ENCODE measurements at regions not wholly inside any gene's neighbourhood (a gene's known extent, or its start where the extent isn't known, plus 50 kb on each side); places are given as distances from the start of the nearest gene placed in this dataset.

DNA sequence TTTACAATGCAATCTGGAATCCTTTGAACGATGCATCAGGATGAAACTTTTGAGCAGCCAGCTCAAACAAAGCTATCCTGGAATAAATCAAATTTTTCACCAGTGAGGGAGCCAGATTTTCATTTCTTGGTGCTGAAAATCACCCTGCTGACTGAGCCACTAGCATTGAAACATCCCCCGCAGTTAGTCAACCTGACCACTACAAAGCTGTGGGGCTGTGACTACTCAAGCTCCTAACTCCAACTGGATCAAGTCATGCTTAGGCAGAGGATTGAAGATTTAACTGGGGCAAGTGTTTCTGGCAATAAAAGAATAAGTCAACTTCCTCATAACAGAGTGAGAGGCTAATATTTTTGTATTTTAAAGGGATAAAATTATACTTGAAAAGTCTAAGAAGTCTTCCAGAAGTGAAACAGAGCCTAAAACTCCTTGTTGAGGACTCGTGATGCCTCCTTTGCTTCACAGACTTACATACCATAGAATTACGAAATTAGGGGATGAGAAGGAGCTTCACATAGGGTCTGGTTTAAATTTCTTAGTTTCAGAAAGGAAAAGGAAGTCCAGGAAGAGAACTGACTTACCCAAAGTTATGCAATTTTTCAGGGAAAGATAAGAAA is 177.8 kb downstream of the SERPINI1 start:
- TF ChIP-seq, protein P1, sequence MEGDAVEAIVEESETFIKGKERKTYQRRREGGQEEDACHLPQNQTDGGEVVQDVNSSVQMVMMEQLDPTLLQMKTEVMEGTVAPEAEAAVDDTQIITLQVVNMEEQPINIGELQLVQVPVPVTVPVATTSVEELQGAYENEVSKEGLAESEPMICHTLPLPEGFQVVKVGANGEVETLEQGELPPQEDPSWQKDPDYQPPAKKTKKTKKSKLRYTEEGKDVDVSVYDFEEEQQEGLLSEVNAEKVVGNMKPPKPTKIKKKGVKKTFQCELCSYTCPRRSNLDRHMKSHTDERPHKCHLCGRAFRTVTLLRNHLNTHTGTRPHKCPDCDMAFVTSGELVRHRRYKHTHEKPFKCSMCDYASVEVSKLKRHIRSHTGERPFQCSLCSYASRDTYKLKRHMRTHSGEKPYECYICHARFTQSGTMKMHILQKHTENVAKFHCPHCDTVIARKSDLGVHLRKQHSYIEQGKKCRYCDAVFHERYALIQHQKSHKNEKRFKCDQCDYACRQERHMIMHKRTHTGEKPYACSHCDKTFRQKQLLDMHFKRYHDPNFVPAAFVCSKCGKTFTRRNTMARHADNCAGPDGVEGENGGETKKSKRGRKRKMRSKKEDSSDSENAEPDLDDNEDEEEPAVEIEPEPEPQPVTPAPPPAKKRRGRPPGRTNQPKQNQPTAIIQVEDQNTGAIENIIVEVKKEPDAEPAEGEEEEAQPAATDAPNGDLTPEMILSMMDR (IDR thresholded peaks at IDR 0.05) = no peak
- TF ChIP-seq POLR2A (IDR thresholded peaks at IDR 0.05) = no peak
